ENCODE measurements at regions not wholly inside any gene's neighbourhood (a gene's known extent, or its start where the extent isn't known, plus 50 kb on each side); places are given as distances from the start of the nearest gene placed in this dataset.

- DNase-seq: no peak
Observed at GRCh38 chr2:137729305-137729704, 235.0 kb upstream of the HNMT start.

GRCh38 chr2:137737559-137737958 is 226.7 kb upstream of the HNMT start:
- DNase-seq: no peak

- DNase-seq: no peak
Observed at GRCh38 chr2:137741784-137742362, 222.4 kb upstream of the HNMT start.

GRCh38 chr2:137747509-137747908 is 216.8 kb upstream of the HNMT start:
- no peak for DNase-seq

- no peak for DNase-seq
Observed at GRCh38 chr2:137748533-137748932, 215.7 kb upstream of the HNMT start.

- DNase-seq: no peak
Observed at GRCh38 chr2:137764646-137765045, 199.6 kb upstream of the HNMT start.

DNA sequence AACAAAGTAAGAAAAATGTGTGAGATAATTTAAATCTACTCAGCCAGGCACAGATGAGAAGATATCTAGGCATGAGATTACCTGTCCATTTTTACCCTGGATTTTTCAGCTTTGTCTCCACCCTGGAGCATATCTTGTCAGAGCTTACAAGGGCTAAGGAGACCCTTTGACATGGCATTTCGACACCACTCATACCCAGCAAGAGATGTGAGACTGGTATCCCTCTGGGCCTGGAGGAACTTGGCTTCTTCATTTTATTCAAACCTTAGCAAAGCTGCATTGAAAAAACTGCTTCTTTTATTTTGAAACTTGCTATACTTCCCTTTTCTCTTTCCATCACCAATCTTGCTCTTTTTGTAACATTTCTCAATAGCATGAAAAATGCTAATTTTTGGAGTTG is 194.9 kb upstream of the HNMT start:
- DNase-seq: no peak

DNA sequence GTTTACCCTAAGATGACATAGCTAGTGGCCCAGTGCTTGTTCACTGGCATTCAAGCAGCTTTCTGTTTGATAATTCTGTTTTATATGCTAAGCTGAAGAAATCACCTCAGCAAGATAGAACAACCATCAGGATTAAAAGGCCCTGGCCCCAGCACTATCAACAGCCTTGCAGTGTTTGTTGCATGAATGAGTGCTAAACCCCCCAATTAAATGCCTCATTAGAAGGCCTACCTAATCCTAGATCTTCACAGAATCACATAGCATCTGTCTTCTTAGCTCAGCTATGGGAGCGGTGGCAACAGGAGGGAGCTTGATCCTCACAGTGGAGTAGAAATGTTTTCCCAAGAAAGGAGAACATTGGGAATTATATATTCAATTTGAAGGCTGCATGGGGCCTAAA is 194.1 kb upstream of the HNMT start:
- DNase-seq: no peak

GRCh38 chr2:137771064-137771463 is 193.2 kb upstream of the HNMT start:
- DNase-seq: no peak

GRCh38 chr2:137772451-137772850 is 191.8 kb upstream of the HNMT start:
- DNase-seq: no peak

- DNase-seq: no peak
Observed at GRCh38 chr2:137775529-137775928, 188.7 kb upstream of the HNMT start.

DNA sequence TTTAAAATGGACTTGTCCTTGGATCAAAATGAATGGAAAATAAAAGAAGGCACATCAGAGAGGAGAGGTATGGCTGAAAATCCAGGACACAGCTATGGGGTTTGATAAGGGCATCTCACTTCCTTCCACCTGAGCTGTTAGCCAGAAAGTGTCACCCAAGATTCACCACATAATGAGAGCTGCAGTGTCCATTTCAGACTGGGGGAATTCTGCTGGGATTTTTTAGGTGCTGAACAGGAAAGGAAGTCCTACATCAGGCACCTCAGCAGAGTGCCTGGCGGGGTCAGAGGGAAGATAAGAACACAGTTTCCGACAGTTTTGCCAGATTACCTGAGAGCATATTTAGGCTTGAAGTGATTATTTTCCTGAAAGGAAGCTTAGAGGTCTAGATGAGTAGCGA is 187.6 kb upstream of the HNMT start:
- no peak for DNase-seq

DNA sequence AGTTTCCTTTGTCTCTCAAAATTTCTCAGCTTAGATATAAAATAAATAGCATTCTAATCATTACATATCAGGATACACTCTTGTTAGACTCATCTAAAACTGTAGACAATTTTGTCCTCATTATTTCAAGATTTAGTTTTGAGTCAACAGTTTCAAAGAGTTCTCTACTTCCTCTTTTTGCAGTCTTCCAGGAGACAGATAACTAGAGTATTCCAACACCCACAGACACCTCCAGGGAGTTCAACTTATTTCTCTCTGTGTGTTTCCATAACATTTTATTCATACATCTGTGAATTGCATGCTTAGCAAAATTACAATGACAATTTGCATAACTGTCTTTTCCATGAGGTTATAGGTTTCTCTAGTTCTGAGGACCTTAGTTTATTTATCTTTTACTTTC is 166.6 kb upstream of the HNMT start:
- no peak for DNase-seq

GRCh38 chr2:137799600-137799999 is 164.7 kb upstream of the HNMT start:
- no peak for DNase-seq

DNA sequence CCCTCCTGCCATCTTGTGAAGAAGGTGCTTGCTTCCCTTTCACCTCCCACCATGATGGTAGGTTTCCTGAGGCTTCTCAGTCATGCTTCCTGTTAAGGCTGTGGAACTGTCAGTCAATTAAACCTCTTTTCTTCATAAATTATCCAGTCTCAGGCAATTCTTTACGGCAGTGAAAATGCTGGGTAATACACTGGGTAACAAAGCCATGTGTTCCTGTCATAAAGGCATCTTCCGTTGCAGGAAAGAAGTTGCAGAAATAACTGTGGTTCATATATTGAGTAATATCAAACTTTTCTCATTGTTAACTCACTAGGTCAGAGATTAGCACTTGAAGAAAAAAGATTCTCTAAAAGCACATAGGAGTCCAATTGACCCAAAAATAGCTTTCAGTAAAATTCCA is 163.9 kb upstream of the HNMT start:
- no peak for DNase-seq

DNA sequence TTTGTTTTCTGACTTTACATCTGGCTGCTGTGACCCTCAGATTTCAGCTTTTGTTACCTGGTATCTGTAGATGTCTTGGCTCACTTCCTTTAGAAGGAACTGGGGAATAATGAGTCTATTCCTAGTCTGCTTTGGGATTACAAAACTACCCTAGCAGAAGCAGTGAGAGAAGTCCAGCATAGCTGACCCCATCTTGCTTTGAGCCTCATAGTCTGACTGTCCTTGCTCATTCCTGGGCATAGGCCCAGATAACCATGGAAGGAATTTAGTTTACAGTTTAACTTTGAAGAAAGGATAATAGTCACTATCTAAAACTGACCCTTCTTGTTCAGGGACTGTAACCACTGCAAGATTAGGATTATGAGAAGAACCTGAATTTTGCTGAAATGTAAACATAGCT is 163.0 kb upstream of the HNMT start:
- no peak for DNase-seq

- no peak for DNase-seq
Observed at GRCh38 chr2:137802038-137802437, 162.2 kb upstream of the HNMT start.

GRCh38 chr2:137806068-137806805 is 158.0 kb upstream of the HNMT start:
- DNase-seq: no peak

- DNase-seq: no peak
Observed at GRCh38 chr2:137809252-137809651, 155.0 kb upstream of the HNMT start.

- DNase-seq: no peak
Observed at GRCh38 chr2:137809837-137810236, 154.4 kb upstream of the HNMT start.

- no peak for DNase-seq
Observed at GRCh38 chr2:137812517-137812916, 151.8 kb upstream of the HNMT start.

GRCh38 chr2:137813176-137813575 is 151.1 kb upstream of the HNMT start:
- DNase-seq: no peak

DNA sequence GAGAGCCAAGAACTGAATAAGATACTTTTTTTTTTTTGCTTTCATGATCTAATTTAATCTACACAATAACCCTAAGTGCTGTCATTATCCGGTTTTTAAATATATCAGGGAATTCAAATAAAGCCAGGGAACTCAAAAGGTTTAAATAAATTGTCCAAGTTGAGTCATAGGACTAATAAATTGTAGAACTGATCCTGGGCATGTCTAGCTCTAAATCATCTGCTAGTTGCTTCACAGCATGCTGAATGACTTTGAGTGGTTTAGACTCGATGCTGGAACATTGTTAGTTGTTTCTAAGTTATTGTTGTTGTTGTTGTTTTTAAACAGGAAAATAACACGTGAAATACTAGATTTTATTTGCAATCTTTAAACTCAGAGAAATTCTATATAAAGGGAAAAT is 147.2 kb upstream of the HNMT start:
- no peak for DNase-seq

- no peak for DNase-seq
Observed at GRCh38 chr2:137823196-137823595, 141.1 kb upstream of the HNMT start.

DNA sequence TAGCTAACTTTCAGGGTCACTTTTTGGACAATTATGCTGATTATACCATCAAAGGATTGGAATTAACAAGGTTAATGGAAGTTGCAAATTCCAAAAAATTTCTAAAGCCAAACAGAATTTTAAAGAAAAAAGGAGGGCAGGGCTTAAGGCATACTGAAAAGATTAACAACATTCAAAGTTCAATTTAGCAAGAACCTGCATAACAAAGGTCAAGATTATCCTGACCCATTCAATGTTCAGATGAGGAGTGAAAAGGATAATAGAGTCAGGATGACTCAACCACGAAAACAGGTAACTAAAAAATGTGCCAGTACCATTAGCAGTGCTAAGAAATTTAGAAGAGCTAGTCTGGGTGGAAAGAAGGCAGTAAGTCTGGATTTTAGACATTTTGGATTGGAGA is 139.8 kb upstream of the HNMT start:
- no peak for DNase-seq

Data from right kidney (tissue), 1 donor.